Astrocyte (in vitro differentiated cells and primary cell): ENCODE measurements at regions not wholly inside any gene's neighbourhood (a gene's known extent, or its start where the extent isn't known, plus 50 kb on each side); places are given as distances from the start of the nearest gene placed in this dataset.

Experiments used
- DNase-seq: peaks from one replicate; pipeline ENCODE4 v3.0.0-alpha.2; 2010; ENCODE audit warnings: low read depth
- FAIRE-seq: peaks from 2 replicates; lab custom pipeline; 2011; peaks lifted over from hg19 to GRCh38; lab: Jason Lieb, UNC
- H2AFZ ChIP-seq: 2 replicates; pipeline ENCODE4 v1.6.0; 2012; ENCODE audit warnings: low read depth, low read length, inconsistent platforms
- H3K27ac ChIP-seq: 2 replicates; pipeline ENCODE4 v1.5.1; 2011; ENCODE audit warnings: low read depth, low read length, inconsistent platforms
- H3K27me3 ChIP-seq: 2 replicates; pipeline ENCODE4 v1.6.0; 2011; ENCODE audit warnings: low read length, inconsistent platforms; ENCODE audit not compliant: insufficient read depth
- H3K36me3 ChIP-seq: 2 replicates; pipeline ENCODE4 v1.5.1; 2011; ENCODE audit warnings: low read length, inconsistent platforms; ENCODE audit not compliant: insufficient read depth
- H3K4me1 ChIP-seq: 2 replicates; pipeline ENCODE4 v1.5.1; 2011; ENCODE audit warnings: low read length, inconsistent platforms; ENCODE audit not compliant: insufficient read depth
- H3K4me2 ChIP-seq: 2 replicates; pipeline ENCODE4 v1.6.0; 2012; ENCODE audit warnings: low read length, inconsistent platforms
- H3K4me3 ChIP-seq: 2 replicates; pipeline ENCODE4 v1.5.1; 2011; ENCODE audit warnings: low read depth, mild to moderate bottlenecking, low read length, inconsistent platforms; ENCODE audit not compliant: insufficient read depth
- H3K79me2 ChIP-seq: 2 replicates; pipeline ENCODE4 v1.6.0; 2012; ENCODE audit warnings: mild to moderate bottlenecking, low read length, inconsistent platforms; ENCODE audit not compliant: insufficient read depth
- H3K9ac ChIP-seq: 2 replicates; pipeline ENCODE4 v1.6.0; 2012; ENCODE audit warnings: mild to moderate bottlenecking, low read length, inconsistent platforms
- H3K9me3 ChIP-seq: 2 replicates; pipeline ENCODE4 v1.5.1; 2012; ENCODE audit warnings: low read depth, mild to moderate bottlenecking, low read length, inconsistent platforms; ENCODE audit not compliant: insufficient read depth
- H4K20me1 ChIP-seq: 2 replicates; pipeline ENCODE4 v1.6.0; 2012; ENCODE audit warnings: low read length, inconsistent platforms; ENCODE audit not compliant: insufficient read depth
- H3K27ac Mint-ChIP-seq: one replicate; pipeline ENCODE4 v1.8.0; 2021; ENCODE audit warnings: mild to moderate bottlenecking, mixed read lengths; ENCODE audit not compliant: unreplicated experiment
- H3K27me3 Mint-ChIP-seq: one replicate; pipeline ENCODE4 v1.8.0; 2021; ENCODE audit warnings: low read depth, mixed read lengths; ENCODE audit not compliant: unreplicated experiment
- H3K36me3 Mint-ChIP-seq: one replicate; pipeline ENCODE4 v1.8.0; 2021; ENCODE audit warnings: low read depth, mixed read lengths; ENCODE audit not compliant: unreplicated experiment
- H3K4me1 Mint-ChIP-seq: one replicate; pipeline ENCODE4 v1.8.0; 2021; ENCODE audit warnings: low read depth, mixed read lengths; ENCODE audit not compliant: unreplicated experiment
- H3K4me3 Mint-ChIP-seq: one replicate; pipeline ENCODE4 v1.8.0; 2021; ENCODE audit warnings: mild to moderate bottlenecking, moderate library complexity, mixed read lengths; ENCODE audit not compliant: unreplicated experiment
- H3K9me3 Mint-ChIP-seq: one replicate; pipeline ENCODE4 v1.8.0; 2021; ENCODE audit warnings: mild to moderate bottlenecking, mixed read lengths; ENCODE audit not compliant: unreplicated experiment
- CTCF ChIP-seq: IDR thresholded peaks from 2 replicates; pipeline ENCODE4 v1.5.1; 2011; ENCODE audit warnings: low read depth, mild to moderate bottlenecking, inconsistent platforms, low read length, moderate library complexity; ENCODE audit not compliant: insufficient read depth
- EZH2 ChIP-seq: IDR thresholded peaks from 2 replicates; pipeline ENCODE4 v1.6.1; 2012; ENCODE audit warnings: mild to moderate bottlenecking, low read length, inconsistent platforms; ENCODE audit not compliant: insufficient read depth

DNA sequence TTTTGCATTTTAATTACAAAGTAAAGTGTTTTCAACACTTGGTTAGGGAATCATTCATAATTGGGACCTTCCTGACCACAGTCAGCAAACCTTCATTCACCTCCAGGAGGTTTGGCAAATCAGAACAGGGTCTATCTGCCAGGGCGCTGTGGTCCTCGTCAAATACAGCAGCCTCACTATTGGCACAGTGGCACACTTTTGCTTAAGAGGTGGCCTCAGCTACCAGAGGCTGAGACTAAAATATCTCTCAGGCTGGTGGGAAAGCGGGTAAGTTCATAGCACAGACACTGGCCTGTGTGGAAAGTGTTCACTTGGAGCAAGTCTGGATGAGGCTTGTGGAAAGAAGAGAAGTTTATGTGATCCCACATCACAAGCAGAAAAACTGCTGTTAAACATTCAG lies 268.6 kb upstream of the DAPK1 start:
- DNase-seq (no peak), FAIRE-seq (no peak)
- no peaks in the 10 kb centered on the region for H3K9me3 ChIP-seq
- no peaks in the 10 kb centered on the region for H3K79me2 ChIP-seq
- Mint-ChIP-seq H3K4me3 (no peak overlapping the region), H3K36me3 (no peaks in the 10 kb centered on the region), H3K9me3 (peaks cover 6% of the 10 kb centered on the region), H3K27me3 (peaks cover 2% of the 10 kb centered on the region), H3K27ac (no peak overlapping the region), H3K4me1 (no peaks in the 10 kb centered on the region)
- TF ChIP-seq EZH2 (no peak), CTCF (no peak)
- no peak overlapping the region for H3K9ac ChIP-seq
- no peak overlapping the region for H3K4me2 ChIP-seq
- H4K20me1 ChIP-seq = no peaks in the 10 kb centered on the region
- no peak overlapping the region for H2AFZ ChIP-seq
- no peak overlapping the region for H3K27ac ChIP-seq
- no peaks in the 10 kb centered on the region for H3K4me1 ChIP-seq
- H3K36me3 ChIP-seq = no peaks in the 10 kb centered on the region
- no peak overlapping the region for H3K4me3 ChIP-seq
- no peaks in the 10 kb centered on the region for H3K27me3 ChIP-seq

- Histone ChIP-seq H3K36me3 (no peaks in the 10 kb centered on the region), H3K9me3 (no peaks in the 10 kb centered on the region), H3K27me3 (no peaks in the 10 kb centered on the region), H3K4me2 (no peak overlapping the region), H3K4me1 (no peaks in the 10 kb centered on the region), H3K27ac (no peak overlapping the region), H3K9ac (no peak overlapping the region), H4K20me1 (no peaks in the 10 kb centered on the region), H3K4me3 (no peak overlapping the region), H2AFZ (no peak overlapping the region), H3K79me2 (no peaks in the 10 kb centered on the region)
- no peak overlapping the region for H3K27ac Mint-ChIP-seq
- peaks cover 5% of the 10 kb centered on the region for H3K9me3 Mint-ChIP-seq
- no peaks in the 10 kb centered on the region for H3K36me3 Mint-ChIP-seq
- no peak for FAIRE-seq
- DNase-seq = no peak
- TF ChIP-seq EZH2 (no peak), CTCF (no peak)
- peaks cover 2% of the 10 kb centered on the region for H3K27me3 Mint-ChIP-seq
- H3K4me1 Mint-ChIP-seq = no peaks in the 10 kb centered on the region
- no peak overlapping the region for H3K4me3 Mint-ChIP-seq
Measured at GRCh38 chr9:87233431-87233830, 264.2 kb upstream of the DAPK1 start.

GRCh38 chr9:87233899-87234455 lies 263.7 kb upstream of the DAPK1 start:
- FAIRE-seq (no peak), DNase-seq (no peak)
- Histone ChIP-seq H3K9ac (no peak overlapping the region), H3K4me1 (no peaks in the 10 kb centered on the region), H3K36me3 (no peaks in the 10 kb centered on the region), H3K9me3 (no peaks in the 10 kb centered on the region), H2AFZ (no peak overlapping the region), H3K4me3 (no peak overlapping the region), H3K27ac (no peak overlapping the region), H3K79me2 (no peaks in the 10 kb centered on the region), H3K27me3 (no peaks in the 10 kb centered on the region), H4K20me1 (no peaks in the 10 kb centered on the region), H3K4me2 (no peak overlapping the region)
- TF ChIP-seq CTCF (no peak), EZH2 (no peak)
- Mint-ChIP-seq H3K36me3 (no peaks in the 10 kb centered on the region), H3K4me1 (no peaks in the 10 kb centered on the region), H3K27me3 (peaks cover 6% of the 10 kb centered on the region), H3K4me3 (no peak overlapping the region), H3K9me3 (peaks cover 4% of the 10 kb centered on the region), H3K27ac (no peak overlapping the region)
